GM23338 (cell line): ENCODE measurements at regions not wholly inside any gene's neighbourhood (a gene's known extent, or its start where the extent isn't known, plus 50 kb on each side); places are given as distances from the start of the nearest gene placed in this dataset.

ENCODE experiments used
- CREB1 ChIP-seq: fragments of 250-450 bp; sonication (Bioruptor Pico); IDR thresholded peaks from 2 replicates; pipeline ENCODE4 v1.5.0; 2020; ENCODE audit warnings: low read depth, mild to moderate bottlenecking, moderate library complexity
- CTCF ChIP-seq, 2 experiments: fragments of 200-600 bp in 1 of 2; sonication (generic) in 1 of 2; conservative IDR thresholded peaks; 2 replicates each; pipeline versions ENCODE4 v1.5.1 to v1.6.1; 2016 to 2017; ENCODE audit warnings: antibody characterized with exemption in 2 of 2, low read depth in 2 of 2, mild to moderate bottlenecking in 2 of 2, moderate library complexity in 1 of 2
- EZH2 ChIP-seq: fragments of 200-600 bp; sonication (generic); IDR thresholded peaks from one replicate; pipeline ENCODE4 v1.8.0; 2017; ENCODE audit warnings: antibody characterized with exemption, mild to moderate bottlenecking, low read depth; ENCODE audit not compliant: unreplicated experiment
- EZH2phosphoT487 ChIP-seq: fragments of 200-600 bp; sonication (generic); IDR thresholded peaks from one replicate; pipeline ENCODE4 v1.8.1; 2018; ENCODE audit warnings: antibody characterized with exemption; ENCODE audit not compliant: unreplicated experiment
- JUNB ChIP-seq: IDR thresholded peaks from one replicate; pipeline ENCODE4 v1.6.1; 2016; ENCODE audit warnings: antibody characterized with exemption; ENCODE audit not compliant: unreplicated experiment
- NANOG ChIP-seq: IDR thresholded peaks from 2 replicates; pipeline ENCODE4 v1.6.1; 2016; ENCODE audit warnings: antibody characterized with exemption, borderline replicate concordance
- POLR2AphosphoS5 ChIP-seq: IDR thresholded peaks from 2 replicates; pipeline ENCODE4 v1.6.1; 2016; ENCODE audit warnings: antibody characterized with exemption, low read depth
- REST ChIP-seq: IDR thresholded peaks from one replicate; pipeline ENCODE4 v1.6.1; 2018; ENCODE audit warnings: antibody characterized with exemption; ENCODE audit not compliant: unreplicated experiment
- STAT1 ChIP-seq: IDR thresholded peaks from one replicate; pipeline ENCODE4 v1.6.1; 2016; ENCODE audit warnings: antibody characterized with exemption; ENCODE audit not compliant: unreplicated experiment
- ZNF331 ChIP-seq: fragments of 250-450 bp; sonication (Bioruptor Pico); IDR thresholded peaks from 2 replicates; pipeline ENCODE4 v1.5.0; 2020; ENCODE audit warnings: low read depth, mild to moderate bottlenecking, moderate library complexity
- TF ChIP-seq, protein P1 (sequence below): IDR thresholded peaks from 2 replicates; pipeline ENCODE4 v1.6.1; 2016; ENCODE audit warnings: antibody characterized with exemption

DNA sequence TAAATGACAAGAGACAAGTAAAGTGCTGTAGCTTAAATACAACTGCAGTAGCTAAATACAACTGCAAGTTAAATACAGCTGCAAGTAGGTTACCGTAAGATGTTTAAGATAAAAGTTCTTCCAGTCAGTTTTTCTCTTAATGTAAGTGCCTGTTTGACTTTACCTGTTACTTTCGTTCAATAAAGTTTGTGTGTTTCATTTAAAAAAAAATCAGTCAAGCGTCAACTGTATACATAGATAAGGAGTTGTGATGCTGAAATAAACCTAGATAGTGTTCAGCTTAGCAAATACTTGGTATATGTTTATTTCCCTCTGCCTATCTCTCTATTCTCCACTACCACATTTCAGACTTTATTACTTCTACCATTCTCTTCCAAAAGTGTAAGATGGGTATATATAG lies 221.2 kb downstream of the NR2F2 start:
- TF ChIP-seq CTCF (conservative IDR thresholded peaks at IDR 0.05; ENCODE audit: low read depth in 2 of 2): no peak
- no peak for TF ChIP-seq REST
- no peak for TF ChIP-seq CREB1 (CRISPR knock-in tag)
- TF ChIP-seq POLR2AphosphoS5: no peak
- no peak for TF ChIP-seq EZH2
- TF ChIP-seq, protein P1, sequence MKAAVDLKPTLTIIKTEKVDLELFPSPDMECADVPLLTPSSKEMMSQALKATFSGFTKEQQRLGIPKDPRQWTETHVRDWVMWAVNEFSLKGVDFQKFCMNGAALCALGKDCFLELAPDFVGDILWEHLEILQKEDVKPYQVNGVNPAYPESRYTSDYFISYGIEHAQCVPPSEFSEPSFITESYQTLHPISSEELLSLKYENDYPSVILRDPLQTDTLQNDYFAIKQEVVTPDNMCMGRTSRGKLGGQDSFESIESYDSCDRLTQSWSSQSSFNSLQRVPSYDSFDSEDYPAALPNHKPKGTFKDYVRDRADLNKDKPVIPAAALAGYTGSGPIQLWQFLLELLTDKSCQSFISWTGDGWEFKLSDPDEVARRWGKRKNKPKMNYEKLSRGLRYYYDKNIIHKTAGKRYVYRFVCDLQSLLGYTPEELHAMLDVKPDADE: no peak
- TF ChIP-seq JUNB: no peak
- TF ChIP-seq EZH2phosphoT487: no peak
- TF ChIP-seq STAT1: no peak
- no peak for TF ChIP-seq ZNF331 (CRISPR knock-in tag)
- no peak for TF ChIP-seq NANOG
